ENCODE measurements at regions not wholly inside any gene's neighbourhood (a gene's known extent, or its start where the extent isn't known, plus 50 kb on each side); places are given as distances from the start of the nearest gene placed in this dataset.

- TF ChIP-seq SAP30 (IDR thresholded peaks at IDR 0.05; ENCODE audit: insufficient read depth, insufficient replicate concordance, low read length) (no peak), SUZ12 (IDR thresholded peaks at IDR 0.05; ENCODE audit: low read length) (no peak), PHF8 (conservative IDR thresholded peaks at IDR 0.05; ENCODE audit: low read depth, low read length) (no peak)
These were observed 157.4 kb upstream of the PUM3 start (continued) for GRCh38 chr9:3001311-3001710.
